ENCODE measurements at regions not wholly inside any gene's neighbourhood (a gene's known extent, or its start where the extent isn't known, plus 50 kb on each side); places are given as distances from the start of the nearest gene placed in this dataset.

DNA sequence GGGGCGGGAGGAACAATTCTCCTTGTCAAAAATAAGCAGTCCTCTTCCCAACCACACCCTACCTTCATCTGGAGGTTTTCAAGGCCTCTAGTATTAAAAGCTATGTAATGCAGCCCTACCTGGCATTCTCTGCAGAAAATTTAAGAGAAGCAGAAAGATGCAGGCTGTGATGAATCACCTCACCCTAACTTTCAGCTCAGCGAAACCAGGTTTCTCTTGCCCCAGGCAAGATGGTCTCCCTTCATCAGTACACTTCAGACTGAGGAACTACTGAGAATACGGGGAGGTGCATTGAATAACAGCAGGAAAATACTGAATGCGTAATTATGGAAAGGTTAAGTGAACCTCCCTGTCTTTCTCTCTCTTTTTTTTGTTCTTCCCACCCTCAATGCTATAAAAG is 437.6 kb upstream of the KLF12 start:
- no peak for DNase-seq (ENCODE audit: extremely low spot score)
- CTCF ChIA-PET = interaction anchor here (0.8 kb wide), 1 partner anchor 648 kb away, joined by 3 read pairs; no protein-coding TSS in a partner anchor
- POLR2A ChIA-PET = no interaction called here
- TF ChIP-seq, protein P1, sequence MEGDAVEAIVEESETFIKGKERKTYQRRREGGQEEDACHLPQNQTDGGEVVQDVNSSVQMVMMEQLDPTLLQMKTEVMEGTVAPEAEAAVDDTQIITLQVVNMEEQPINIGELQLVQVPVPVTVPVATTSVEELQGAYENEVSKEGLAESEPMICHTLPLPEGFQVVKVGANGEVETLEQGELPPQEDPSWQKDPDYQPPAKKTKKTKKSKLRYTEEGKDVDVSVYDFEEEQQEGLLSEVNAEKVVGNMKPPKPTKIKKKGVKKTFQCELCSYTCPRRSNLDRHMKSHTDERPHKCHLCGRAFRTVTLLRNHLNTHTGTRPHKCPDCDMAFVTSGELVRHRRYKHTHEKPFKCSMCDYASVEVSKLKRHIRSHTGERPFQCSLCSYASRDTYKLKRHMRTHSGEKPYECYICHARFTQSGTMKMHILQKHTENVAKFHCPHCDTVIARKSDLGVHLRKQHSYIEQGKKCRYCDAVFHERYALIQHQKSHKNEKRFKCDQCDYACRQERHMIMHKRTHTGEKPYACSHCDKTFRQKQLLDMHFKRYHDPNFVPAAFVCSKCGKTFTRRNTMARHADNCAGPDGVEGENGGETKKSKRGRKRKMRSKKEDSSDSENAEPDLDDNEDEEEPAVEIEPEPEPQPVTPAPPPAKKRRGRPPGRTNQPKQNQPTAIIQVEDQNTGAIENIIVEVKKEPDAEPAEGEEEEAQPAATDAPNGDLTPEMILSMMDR (IDR thresholded peaks at IDR 0.05; ENCODE audit: control extremely low read depth, extremely low read depth, low read depth, missing control alignments) = no peak

- CTCF ChIA-PET = no interaction called here
- POLR2A ChIA-PET = no interaction called here
- DNase-seq (ENCODE audit: extremely low spot score) = no peak
- TF ChIP-seq, protein P1 (IDR thresholded peaks at IDR 0.05; ENCODE audit: control extremely low read depth, extremely low read depth, low read depth, missing control alignments) = no peak
These were observed 436.6 kb upstream of the KLF12 start for GRCh38 chr13:74570834-74571233.

- TF ChIP-seq, protein P1 (IDR thresholded peaks at IDR 0.05; ENCODE audit: control extremely low read depth, extremely low read depth, low read depth, missing control alignments) = no peak
- no peak for DNase-seq (ENCODE audit: extremely low spot score)
- ChIA-PET CTCF (no interaction called here), POLR2A (no interaction called here)
These were observed 435.8 kb upstream of the KLF12 start for GRCh38 chr13:74570046-74570445.

DNA sequence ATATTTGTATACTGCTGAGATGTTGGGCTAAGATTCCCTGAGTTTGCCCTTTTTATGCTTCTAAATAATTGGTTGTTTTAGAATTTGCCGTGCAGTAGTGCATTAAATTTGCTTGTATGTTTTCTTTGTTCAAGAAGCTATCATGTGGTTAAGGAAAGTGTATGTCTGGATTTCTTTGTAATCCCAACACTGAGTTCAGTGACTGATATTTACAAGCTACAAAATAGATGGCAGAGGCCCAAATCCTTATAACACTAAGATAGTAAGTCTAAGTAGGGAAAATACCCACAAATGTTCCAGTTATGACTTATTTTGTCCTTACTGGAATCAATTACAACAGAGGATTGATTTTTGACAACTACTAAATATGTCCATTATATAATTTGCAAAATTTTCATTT is 435.0 kb upstream of the KLF12 start:
- ChIA-PET CTCF (interaction anchor here (1.2 kb wide), 1 partner anchor 650 kb away, joined by 3 read pairs; no protein-coding TSS in a partner anchor), POLR2A (no interaction called here)
- DNase-seq (ENCODE audit: extremely low spot score) = no peak
- TF ChIP-seq, protein P1 (IDR thresholded peaks at IDR 0.05; ENCODE audit: control extremely low read depth, extremely low read depth, low read depth, missing control alignments) = no peak

- POLR2A ChIA-PET = no interaction called here
- CTCF ChIA-PET = no interaction called here
- TF ChIP-seq, protein P1 (IDR thresholded peaks at IDR 0.05; ENCODE audit: control extremely low read depth, extremely low read depth, low read depth, missing control alignments) = no peak
- DNase-seq (ENCODE audit: extremely low spot score) = no peak
These were observed 433.3 kb upstream of the KLF12 start for GRCh38 chr13:74567485-74567884.

GRCh38 chr13:74562381-74562780 is 428.2 kb upstream of the KLF12 start:
- POLR2A ChIA-PET = no interaction called here
- CTCF ChIA-PET = no interaction called here
- TF ChIP-seq, protein P1 (IDR thresholded peaks at IDR 0.05; ENCODE audit: control extremely low read depth, extremely low read depth, low read depth, missing control alignments) = no peak
- DNase-seq (ENCODE audit: extremely low spot score) = no peak

DNA sequence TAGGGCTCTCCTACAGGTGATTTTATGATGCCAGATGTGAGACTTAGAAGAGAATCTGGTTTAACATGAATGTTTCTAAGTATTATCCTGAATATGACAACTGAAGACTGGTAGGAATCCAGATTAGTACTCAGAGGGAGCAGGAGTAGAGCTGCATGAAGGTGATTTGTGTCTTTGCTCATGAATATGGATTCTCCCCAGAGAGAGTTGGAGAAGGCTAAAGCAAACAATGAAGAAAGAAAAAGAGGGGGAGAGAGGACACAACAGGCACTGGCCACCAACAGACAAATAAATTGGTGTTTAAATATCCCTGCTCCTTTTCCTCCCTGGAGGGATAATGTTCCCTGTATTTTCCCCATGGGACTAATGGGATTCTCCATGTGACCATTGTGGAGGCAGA is 427.0 kb upstream of the KLF12 start:
- TF ChIP-seq, protein P1 (IDR thresholded peaks at IDR 0.05; ENCODE audit: control extremely low read depth, extremely low read depth, low read depth, missing control alignments) = no peak
- ChIA-PET CTCF (no interaction called here), POLR2A (no interaction called here)
- no peak for DNase-seq (ENCODE audit: extremely low spot score)

Data from GM10248 (cell line).